ENCODE measurements at regions not wholly inside any gene's neighbourhood (a gene's known extent, or its start where the extent isn't known, plus 50 kb on each side); places are given as distances from the start of the nearest gene placed in this dataset.

DNA sequence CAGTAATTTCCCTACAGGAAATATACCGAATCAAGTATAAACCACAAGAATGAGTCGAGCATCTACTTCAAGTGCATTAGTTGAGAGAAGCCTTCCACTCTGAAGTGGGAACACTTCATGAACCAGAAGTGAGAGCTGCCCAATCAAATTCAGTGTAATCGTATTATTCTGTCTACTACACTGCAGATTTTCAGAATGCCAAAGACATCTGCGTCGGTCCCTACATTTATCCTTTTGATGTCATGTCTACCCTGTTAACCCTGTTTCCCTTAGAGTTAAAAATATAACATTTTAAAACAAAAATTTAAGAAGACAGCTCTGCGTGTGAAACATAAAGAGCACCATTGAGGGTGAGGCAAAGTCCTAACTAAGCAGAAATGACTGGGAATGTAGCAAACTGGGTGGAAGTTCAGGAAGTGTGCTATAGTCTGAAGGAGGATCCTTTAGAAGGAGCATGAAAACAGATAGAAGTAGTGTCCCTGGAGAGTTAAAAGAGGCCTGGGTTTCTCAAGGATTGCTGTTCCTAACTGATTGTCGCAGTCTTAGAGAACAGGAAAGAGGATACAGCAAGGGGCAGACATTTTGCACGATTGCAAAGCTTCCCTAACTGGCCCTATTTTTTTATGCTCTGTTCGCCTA is 291.2 kb downstream of the PTPRC start:
- TF ChIP-seq, protein P1, sequence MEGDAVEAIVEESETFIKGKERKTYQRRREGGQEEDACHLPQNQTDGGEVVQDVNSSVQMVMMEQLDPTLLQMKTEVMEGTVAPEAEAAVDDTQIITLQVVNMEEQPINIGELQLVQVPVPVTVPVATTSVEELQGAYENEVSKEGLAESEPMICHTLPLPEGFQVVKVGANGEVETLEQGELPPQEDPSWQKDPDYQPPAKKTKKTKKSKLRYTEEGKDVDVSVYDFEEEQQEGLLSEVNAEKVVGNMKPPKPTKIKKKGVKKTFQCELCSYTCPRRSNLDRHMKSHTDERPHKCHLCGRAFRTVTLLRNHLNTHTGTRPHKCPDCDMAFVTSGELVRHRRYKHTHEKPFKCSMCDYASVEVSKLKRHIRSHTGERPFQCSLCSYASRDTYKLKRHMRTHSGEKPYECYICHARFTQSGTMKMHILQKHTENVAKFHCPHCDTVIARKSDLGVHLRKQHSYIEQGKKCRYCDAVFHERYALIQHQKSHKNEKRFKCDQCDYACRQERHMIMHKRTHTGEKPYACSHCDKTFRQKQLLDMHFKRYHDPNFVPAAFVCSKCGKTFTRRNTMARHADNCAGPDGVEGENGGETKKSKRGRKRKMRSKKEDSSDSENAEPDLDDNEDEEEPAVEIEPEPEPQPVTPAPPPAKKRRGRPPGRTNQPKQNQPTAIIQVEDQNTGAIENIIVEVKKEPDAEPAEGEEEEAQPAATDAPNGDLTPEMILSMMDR (CRISPR knock-in tag; IDR thresholded peaks at IDR 0.05) = no peak
- TF ChIP-seq FOXP1 (IDR thresholded peaks at IDR 0.05) = no peak
- no peak for TF ChIP-seq FOXP1 (CRISPR knock-in tag; IDR thresholded peaks at IDR 0.05)
- TF ChIP-seq ZNF660 (CRISPR knock-in tag; IDR thresholded peaks at IDR 0.05; ENCODE audit: borderline replicate concordance, low read depth) = no peak
- TF ChIP-seq, protein P2, sequence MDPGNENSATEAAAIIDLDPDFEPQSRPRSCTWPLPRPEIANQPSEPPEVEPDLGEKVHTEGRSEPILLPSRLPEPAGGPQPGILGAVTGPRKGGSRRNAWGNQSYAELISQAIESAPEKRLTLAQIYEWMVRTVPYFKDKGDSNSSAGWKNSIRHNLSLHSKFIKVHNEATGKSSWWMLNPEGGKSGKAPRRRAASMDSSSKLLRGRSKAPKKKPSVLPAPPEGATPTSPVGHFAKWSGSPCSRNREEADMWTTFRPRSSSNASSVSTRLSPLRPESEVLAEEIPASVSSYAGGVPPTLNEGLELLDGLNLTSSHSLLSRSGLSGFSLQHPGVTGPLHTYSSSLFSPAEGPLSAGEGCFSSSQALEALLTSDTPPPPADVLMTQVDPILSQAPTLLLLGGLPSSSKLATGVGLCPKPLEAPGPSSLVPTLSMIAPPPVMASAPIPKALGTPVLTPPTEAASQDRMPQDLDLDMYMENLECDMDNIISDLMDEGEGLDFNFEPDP (CRISPR knock-in tag; conservative IDR thresholded peaks at IDR 0.05) = no peak
- no peak for TF ChIP-seq NFE2L1 (CRISPR knock-in tag; IDR thresholded peaks at IDR 0.05; ENCODE audit: borderline replicate concordance)
- TF ChIP-seq, protein P3, sequence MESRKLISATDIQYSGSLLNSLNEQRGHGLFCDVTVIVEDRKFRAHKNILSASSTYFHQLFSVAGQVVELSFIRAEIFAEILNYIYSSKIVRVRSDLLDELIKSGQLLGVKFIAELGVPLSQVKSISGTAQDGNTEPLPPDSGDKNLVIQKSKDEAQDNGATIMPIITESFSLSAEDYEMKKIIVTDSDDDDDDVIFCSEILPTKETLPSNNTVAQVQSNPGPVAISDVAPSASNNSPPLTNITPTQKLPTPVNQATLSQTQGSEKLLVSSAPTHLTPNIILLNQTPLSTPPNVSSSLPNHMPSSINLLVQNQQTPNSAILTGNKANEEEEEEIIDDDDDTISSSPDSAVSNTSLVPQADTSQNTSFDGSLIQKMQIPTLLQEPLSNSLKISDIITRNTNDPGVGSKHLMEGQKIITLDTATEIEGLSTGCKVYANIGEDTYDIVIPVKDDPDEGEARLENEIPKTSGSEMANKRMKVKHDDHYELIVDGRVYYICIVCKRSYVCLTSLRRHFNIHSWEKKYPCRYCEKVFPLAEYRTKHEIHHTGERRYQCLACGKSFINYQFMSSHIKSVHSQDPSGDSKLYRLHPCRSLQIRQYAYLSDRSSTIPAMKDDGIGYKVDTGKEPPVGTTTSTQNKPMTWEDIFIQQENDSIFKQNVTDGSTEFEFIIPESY (CRISPR knock-in tag; IDR thresholded peaks at IDR 0.05) = no peak
- TF ChIP-seq, protein P4, sequence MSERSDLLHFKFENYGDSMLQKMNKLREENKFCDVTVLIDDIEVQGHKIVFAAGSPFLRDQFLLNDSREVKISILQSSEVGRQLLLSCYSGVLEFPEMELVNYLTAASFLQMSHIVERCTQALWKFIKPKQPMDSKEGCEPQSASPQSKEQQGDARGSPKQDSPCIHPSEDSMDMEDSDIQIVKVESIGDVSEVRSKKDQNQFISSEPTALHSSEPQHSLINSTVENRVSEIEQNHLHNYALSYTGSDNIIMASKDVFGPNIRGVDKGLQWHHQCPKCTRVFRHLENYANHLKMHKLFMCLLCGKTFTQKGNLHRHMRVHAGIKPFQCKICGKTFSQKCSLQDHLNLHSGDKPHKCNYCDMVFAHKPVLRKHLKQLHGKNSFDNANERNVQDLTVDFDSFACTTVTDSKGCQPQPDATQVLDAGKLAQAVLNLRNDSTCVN (CRISPR knock-in tag; IDR thresholded peaks at IDR 0.05; ENCODE audit: borderline replicate concordance) = no peak
